Heart right ventricle (tissue), 16 donors: ENCODE measurements at regions not wholly inside any gene's neighbourhood (a gene's known extent, or its start where the extent isn't known, plus 50 kb on each side); places are given as distances from the start of the nearest gene placed in this dataset.

Experiments
- ATAC-seq, 8 donors: fragments of 200-7000 bp; cut with Tn5 transposase; one replicate each; pipeline ENCODE4 v1.9.1; 2020; ENCODE audit warnings: mild to moderate bottlenecking in 8 of 8, moderate library complexity in 8 of 8, moderate number of reproducible peaks in 1 of 8
- DNase-seq, 2 donors: peaks; one replicate each; pipeline ENCODE4 v3.0.0-alpha.2; 2020
- H3K27ac ChIP-seq, 10 donors: fragments of 200-600 bp; sonication (generic) in 2 of 10; one replicate each; pipeline versions ENCODE4 v1.5.0 to v1.8.0; 2020 to 2022; ENCODE audit warnings: mild to moderate bottlenecking in 3 of 10
- H3K27me3 ChIP-seq, 7 donors: fragments of 200-600 bp; one replicate each; pipeline ENCODE4 v1.8.0; 2021 to 2022; ENCODE audit warnings: mild to moderate bottlenecking in 2 of 7
- H3K36me3 ChIP-seq, 9 donors: fragments of 200-600 bp; sonication (generic) in 1 of 9; one replicate each; pipeline versions ENCODE4 v1.5.0 to v1.8.0; 2020 to 2022; ENCODE audit warnings: mild to moderate bottlenecking in 2 of 9
- H3K4me1 ChIP-seq, 9 donors: fragments of 200-600 bp; sonication (generic) in 1 of 9; one replicate each; pipeline versions ENCODE4 v1.5.0 to v1.8.0; 2020 to 2022; ENCODE audit warnings: mild to moderate bottlenecking in 4 of 9
- H3K4me3 ChIP-seq, 10 donors: fragments of 200-600 bp; sonication (generic) in 2 of 10; one replicate each; pipeline versions ENCODE4 v1.5.0 to v1.8.0; 2020 to 2022; ENCODE audit warnings: mild to moderate bottlenecking in 7 of 10, moderate library complexity in 2 of 10
- H3K9me3 ChIP-seq, 11 donors: fragments of 200-600 bp in 10 of 11; sonication (generic) in 2 of 11; one replicate each; pipeline versions ENCODE4 v1.5.0 to v1.8.0; 2013 to 2022; ENCODE audit warnings: mild to moderate bottlenecking in 2 of 11, control low read depth in 1 of 11, moderate library complexity in 1 of 11
- WGBS, 2 donors: extraction: QIAGEN DNeasy Blood & Tissue Kit; methylation state at CpG; one replicate each; pipeline ENCODE4 v1.1.7; 2013; ENCODE audit warnings: inconsistent platforms in 1 of 2; 5-methylcytosine and 5-hydroxymethylcytosine counted together
- intact Hi-C, 10 donors: fragments of 100-400 bp; cut with DNase I; formaldehyde crosslinking; loops; one replicate each; pipeline versions ENCODE4 v1.11.1 to v1.14.2; 2022
- TF ChIP-seq, protein P1 (sequence below), 9 donors: fragments of 200-600 bp; sonication (generic) in 2 of 9; IDR thresholded peaks; one replicate each; pipeline versions ENCODE4 v1.5.0 to v1.8.0; 2021 to 2022; ENCODE audit warnings: antibody characterized with exemption in 9 of 9, mild to moderate bottlenecking in 5 of 9, moderate library complexity in 1 of 9
- donor health status: Arrhythmogenic right ventricular cardiomyopathy.
- donor health status: ischemic (EF 13 %, LVEDD 7.1; RV severe dilation, severe dysfunction).
- donor health status: healthy with polysubstance abuse.
- donor health status: DM: no; HTN: yes; CAD: no.
- donor health status: DM: no; HTN: no; CAD: no.
- donor health status: ischemic (EF 25% LVEDD 6.9; RV normal size, moderate dysfunction).
- donor health status: ischemic (EF 25% LVEDD 5.7; RV mildly dilated, moderate dysfunction).
- donor health status: healthy.
- donor health status: DM: yes; HTN: yes; CAD: no.
- donor health status: Ischemic cardiomyopathy.
- donor health status: ischemic (EF 35%, LVEDD 5.7; RV mildly dilated, moderate dysfunction).
- donor health status: nonischemic (EF 11% LVEDD 7.7; RV severe dilation, severe dysfunction).
- donor health status: DM: yes; HTN: yes; CAD: no.
- donor health status: PGD.
- donor health status: ischemic (EF 29% LVEDD 5.4; RV normal size, mild dysfunction).
- donor health status: nonischemic (EF 23%, LVEDD 6.1; RV moderate dilation, normal function).

DNA sequence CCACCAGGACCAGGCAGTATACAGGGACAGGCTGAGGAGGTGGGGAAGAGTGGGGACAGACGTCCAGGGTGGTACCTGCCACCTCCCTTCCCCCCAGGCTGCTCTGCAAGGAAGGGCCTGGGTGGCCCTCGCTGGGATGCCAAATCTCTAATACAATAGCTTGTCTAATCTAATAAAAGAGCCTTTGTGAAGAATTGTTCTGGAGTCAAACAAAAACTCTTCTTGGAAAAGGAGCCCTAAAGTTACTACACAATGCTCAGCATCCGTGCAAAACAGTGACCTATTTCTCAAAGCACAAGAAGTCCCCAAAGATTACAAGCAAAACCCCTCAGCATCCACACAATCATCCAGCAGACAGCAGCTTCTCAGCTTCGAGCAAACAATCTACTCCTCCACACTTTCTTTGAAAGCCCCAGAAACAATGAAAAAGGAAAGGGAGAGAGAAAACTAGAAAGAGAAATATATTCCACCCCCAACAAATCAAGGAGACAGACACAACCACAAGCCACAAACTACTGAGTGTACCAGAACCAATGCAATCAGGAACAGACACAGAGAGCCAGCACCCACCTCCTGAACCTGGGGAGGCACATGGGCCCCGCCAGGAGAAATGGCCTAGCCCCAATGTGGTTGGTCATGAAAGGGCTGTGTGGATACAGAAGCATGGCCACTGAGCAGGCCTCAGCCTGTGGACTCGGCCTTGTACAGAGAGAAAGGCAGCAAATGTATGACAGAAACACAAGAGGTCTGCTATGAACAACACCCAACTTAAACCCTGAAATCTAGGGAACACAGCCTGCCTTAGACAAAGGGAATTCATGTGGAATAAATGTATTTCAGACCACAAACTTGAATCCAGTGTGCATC, 177.1 kb upstream of the CHRNA7 start:
- H3K9me3 ChIP-seq = peaks cover 0 to 55% (median 15%) of the 10 kb centered on the region in 11 donors
- intact Hi-C loops = loop anchor here in 1 of 10 donors (10.0 kb wide), 1 partner anchor 58 kb away; no protein-coding TSS in a partner anchor
- H3K36me3 ChIP-seq = no peaks in the 10 kb centered on the region
- H3K4me3 ChIP-seq = no peak overlapping the region
- TF ChIP-seq, protein P1, sequence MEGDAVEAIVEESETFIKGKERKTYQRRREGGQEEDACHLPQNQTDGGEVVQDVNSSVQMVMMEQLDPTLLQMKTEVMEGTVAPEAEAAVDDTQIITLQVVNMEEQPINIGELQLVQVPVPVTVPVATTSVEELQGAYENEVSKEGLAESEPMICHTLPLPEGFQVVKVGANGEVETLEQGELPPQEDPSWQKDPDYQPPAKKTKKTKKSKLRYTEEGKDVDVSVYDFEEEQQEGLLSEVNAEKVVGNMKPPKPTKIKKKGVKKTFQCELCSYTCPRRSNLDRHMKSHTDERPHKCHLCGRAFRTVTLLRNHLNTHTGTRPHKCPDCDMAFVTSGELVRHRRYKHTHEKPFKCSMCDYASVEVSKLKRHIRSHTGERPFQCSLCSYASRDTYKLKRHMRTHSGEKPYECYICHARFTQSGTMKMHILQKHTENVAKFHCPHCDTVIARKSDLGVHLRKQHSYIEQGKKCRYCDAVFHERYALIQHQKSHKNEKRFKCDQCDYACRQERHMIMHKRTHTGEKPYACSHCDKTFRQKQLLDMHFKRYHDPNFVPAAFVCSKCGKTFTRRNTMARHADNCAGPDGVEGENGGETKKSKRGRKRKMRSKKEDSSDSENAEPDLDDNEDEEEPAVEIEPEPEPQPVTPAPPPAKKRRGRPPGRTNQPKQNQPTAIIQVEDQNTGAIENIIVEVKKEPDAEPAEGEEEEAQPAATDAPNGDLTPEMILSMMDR (IDR thresholded peaks at IDR 0.05) = no peak
- H3K27ac ChIP-seq = no peak overlapping the region
- no peak for ATAC-seq
- WGBS, 2 donors = 52 to 55% methylated on average over 6 of the region's 6 CpGs
- H3K4me1 ChIP-seq = no peaks in the 10 kb centered on the region
- DNase-seq = no peak
- H3K27me3 ChIP-seq = no peaks in the 10 kb centered on the region

DNA sequence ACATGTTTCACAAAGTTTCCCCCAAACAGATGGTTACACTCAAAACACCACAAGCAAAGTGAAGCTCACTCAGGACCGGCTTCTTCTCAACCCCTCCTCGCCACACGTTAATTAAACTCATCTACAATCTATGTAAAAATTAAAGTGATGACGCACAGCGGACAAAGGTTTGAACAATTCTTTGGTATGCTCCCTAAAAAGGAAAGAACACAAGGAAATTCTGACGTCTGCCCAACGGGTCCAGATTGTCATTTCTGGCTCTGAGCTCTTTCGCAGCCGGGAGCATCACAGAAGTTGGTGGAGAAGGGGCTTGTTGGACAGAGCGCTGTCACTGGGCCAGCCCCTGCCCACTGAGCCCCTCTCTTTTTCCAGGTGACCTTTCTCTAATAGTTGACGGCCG, 173.7 kb upstream of the CHRNA7 start:
- TF ChIP-seq, protein P1 (IDR thresholded peaks at IDR 0.05) = no peak
- Histone ChIP-seq H3K4me3 (no peak overlapping the region), H3K27ac (no peak overlapping the region), H3K4me1 (no peaks in the 10 kb centered on the region), H3K27me3 (no peaks in the 10 kb centered on the region), H3K9me3 (peaks cover 0 to 26% (median 12%) of the 10 kb centered on the region in 11 donors), H3K36me3 (no peaks in the 10 kb centered on the region)
- ATAC-seq = no peak
- intact Hi-C loops = loop anchor here in 2 of 10 donors (5.0 to 10.0 kb wide), 2 partner anchors 34 to 62 kb away; no protein-coding TSS in a partner anchor
- 74 to 83% methylated on average over 12 of the region's 12 CpGs for WGBS, 2 donors
- no peak for DNase-seq

DNA sequence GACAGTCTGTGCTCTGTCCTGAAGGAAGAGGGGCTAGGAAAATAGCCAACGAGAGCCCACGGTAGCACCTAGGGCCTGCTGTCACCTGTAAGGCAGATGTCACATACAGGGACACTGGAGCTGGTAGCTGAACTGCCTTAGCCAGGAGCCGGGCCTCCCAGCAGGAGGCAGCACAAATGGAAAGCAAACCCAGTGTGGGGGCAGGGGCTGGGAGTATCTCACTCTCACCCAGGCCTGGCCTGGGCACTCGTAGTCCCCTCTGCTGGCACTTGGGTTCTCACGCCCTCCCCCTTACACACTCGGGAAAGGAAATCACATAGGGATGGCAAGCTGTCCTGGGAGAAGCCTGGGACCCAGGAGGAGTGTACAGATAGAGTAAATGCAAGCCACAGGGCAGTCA, 173.1 kb upstream of the CHRNA7 start:
- intact Hi-C loops = loop anchor here in 2 of 10 donors (5.0 to 10.0 kb wide), 2 partner anchors 35 to 62 kb away; no protein-coding TSS in a partner anchor
- WGBS, 2 donors = 48 to 50% methylated on average over 6 of the region's 6 CpGs
- Histone ChIP-seq H3K36me3 (no peaks in the 10 kb centered on the region), H3K27me3 (no peaks in the 10 kb centered on the region), H3K27ac (no peak overlapping the region), H3K4me3 (no peak overlapping the region), H3K9me3 (peaks cover 0 to 24% (median 12%) of the 10 kb centered on the region in 11 donors), H3K4me1 (no peaks in the 10 kb centered on the region)
- DNase-seq = no peak
- TF ChIP-seq, protein P1 (IDR thresholded peaks at IDR 0.05) = no peak
- ATAC-seq = no peak

DNA sequence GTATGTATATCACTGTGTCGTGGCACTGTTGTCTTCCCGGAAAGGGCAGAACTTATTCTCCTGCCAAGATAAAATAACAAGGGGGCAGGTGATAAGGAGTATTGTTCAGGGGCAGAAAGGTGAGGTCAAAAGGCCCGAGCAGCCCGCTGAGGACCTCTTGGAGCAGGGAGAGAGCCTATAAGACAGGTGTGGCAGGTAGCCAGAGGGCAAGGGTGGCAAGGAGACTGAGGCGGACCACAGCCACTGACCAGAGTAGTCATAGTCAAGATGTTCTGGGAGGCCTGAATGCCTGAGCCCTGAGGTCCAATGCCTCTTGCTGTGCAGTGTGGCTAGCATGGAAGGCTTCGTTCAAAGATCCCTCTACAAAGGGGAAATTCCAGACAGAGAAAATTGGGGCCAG, 172.3 kb upstream of the CHRNA7 start:
- DNase-seq (no peak), ATAC-seq (no peak)
- intact Hi-C loops = loop anchor here in 2 of 10 donors (5.0 to 10.0 kb wide), 2 partner anchors 36 to 63 kb away; no protein-coding TSS in a partner anchor
- Histone ChIP-seq H3K4me1 (no peaks in the 10 kb centered on the region), H3K9me3 (peaks cover 0 to 24% (median 12%) of the 10 kb centered on the region in 11 donors), H3K36me3 (no peaks in the 10 kb centered on the region), H3K27me3 (no peaks in the 10 kb centered on the region), H3K27ac (no peak overlapping the region), H3K4me3 (no peak overlapping the region)
- WGBS, 2 donors = 69 to 75% methylated on average over 6 of the region's 6 CpGs
- TF ChIP-seq, protein P1 (IDR thresholded peaks at IDR 0.05) = no peak
